OCI-LY1 (cell line): ENCODE measurements at regions not wholly inside any gene's neighbourhood (a gene's known extent, or its start where the extent isn't known, plus 50 kb on each side); places are given as distances from the start of the nearest gene placed in this dataset.

Source experiments
- H2AFZ ChIP-seq: fragments of 200-600 bp; sonication (generic), shearing (Covaris generic); 2 replicates; pipeline ENCODE4 v1.6.0; 2014; ENCODE audit warnings: antibody characterized with exemption, mild to moderate bottlenecking, low read length
- H3F3A ChIP-seq: fragments of 200-600 bp; sonication (generic), shearing (Covaris generic); 2 replicates; pipeline ENCODE4 v1.6.0; 2014; ENCODE audit warnings: mild to moderate bottlenecking, antibody characterized with exemption, low read length, moderate library complexity; ENCODE audit not compliant: insufficient read depth
- H3K27ac ChIP-seq: fragments of 200-600 bp; sonication (generic); 2 replicates; pipeline ENCODE4 v1.5.1; 2014; ENCODE audit warnings: low read length, mixed run types, mild to moderate bottlenecking, low read depth; ENCODE audit not compliant: poor library complexity, severe bottlenecking
- H3K27me3 ChIP-seq: fragments of 200-600 bp; sonication (generic); 2 replicates; pipeline ENCODE4 v1.6.0; 2014; ENCODE audit warnings: antibody characterized with exemption, mild to moderate bottlenecking, low read length, moderate library complexity; ENCODE audit not compliant: insufficient read depth
- H3K36me3 ChIP-seq: fragments of 200-600 bp; sonication (generic); 2 replicates; pipeline ENCODE4 v1.6.1; 2014; ENCODE audit warnings: mild to moderate bottlenecking, antibody characterized with exemption, low read length, moderate library complexity, mixed read lengths; ENCODE audit not compliant: insufficient read depth
- H3K4me1 ChIP-seq: fragments of 200-600 bp; sonication (generic); 2 replicates; pipeline ENCODE4 v1.5.1; 2014; ENCODE audit warnings: mild to moderate bottlenecking, low read length, moderate library complexity; ENCODE audit not compliant: insufficient read depth, severe bottlenecking
- H3K4me2 ChIP-seq: fragments of 200-600 bp; sonication (generic), shearing (Covaris generic); 2 replicates; pipeline ENCODE4 v1.6.1; 2014; ENCODE audit warnings: low read length
- H3K4me3 ChIP-seq: fragments of 200-600 bp; sonication (generic); 2 replicates; pipeline ENCODE4 v1.5.1; 2014; ENCODE audit warnings: low read length, low read depth, mild to moderate bottlenecking, mixed read lengths; ENCODE audit not compliant: poor library complexity, severe bottlenecking
- H3K79me2 ChIP-seq: fragments of 200-600 bp; shearing (Covaris generic); 2 replicates; pipeline ENCODE4 v1.6.1; 2016; ENCODE audit warnings: mixed run types, low read length, mixed read lengths; ENCODE audit not compliant: insufficient read depth
- H3K9ac ChIP-seq: fragments of 200-600 bp; sonication (generic), shearing (Covaris generic); 2 replicates; pipeline ENCODE4 v1.6.1; 2014; ENCODE audit warnings: mild to moderate bottlenecking, low read length, mixed read lengths
- H3K9me2 ChIP-seq: fragments of 200-600 bp; sonication (generic), shearing (Covaris generic); 2 replicates; pipeline ENCODE4 v1.6.1; 2014; ENCODE audit warnings: low read depth, mild to moderate bottlenecking, low read length, mixed read lengths
- H3K9me3 ChIP-seq: fragments of 200-600 bp; shearing (Covaris generic); 2 replicates; pipeline ENCODE4 v1.6.1; 2014; ENCODE audit warnings: low read length, mixed read lengths
- H4K20me1 ChIP-seq: fragments of 200-600 bp; sonication (generic), shearing (Covaris generic); 2 replicates; pipeline ENCODE4 v1.6.0; 2016; ENCODE audit warnings: mild to moderate bottlenecking, low read length; ENCODE audit not compliant: insufficient read depth
- CTCF ChIP-seq: fragments of 200-600 bp; sonication (generic), shearing (Covaris generic); IDR thresholded peaks from 2 replicates; pipeline ENCODE4 v1.5.1; 2017; ENCODE audit warnings: mild to moderate bottlenecking, antibody characterized with exemption, low read length, moderate library complexity, mixed read lengths
- EZH2 ChIP-seq: fragments of 200-600 bp; sonication (generic), shearing (Covaris generic); IDR thresholded peaks from 2 replicates; pipeline ENCODE4 v1.8.0; 2017; ENCODE audit warnings: borderline replicate concordance, mixed run types, mild to moderate bottlenecking, antibody characterized with exemption, low read length, moderate library complexity, mixed read lengths

- H3K27me3 ChIP-seq: no peaks in the 10 kb centered on the region
- no peak for TF ChIP-seq CTCF
- no peak for TF ChIP-seq EZH2
- H3K27ac ChIP-seq: no peak overlapping the region
- H3K79me2 ChIP-seq: no peaks in the 10 kb centered on the region
- H3K9me2 ChIP-seq: no peaks in the 10 kb centered on the region
- no peaks in the 10 kb centered on the region for H3K4me1 ChIP-seq
- H3K9me3 ChIP-seq: no peaks in the 10 kb centered on the region
- H3K36me3 ChIP-seq: no peaks in the 10 kb centered on the region
- no peak overlapping the region for H3K9ac ChIP-seq
- H4K20me1 ChIP-seq: no peaks in the 10 kb centered on the region
- H3F3A ChIP-seq: no peaks in the 10 kb centered on the region
- no peak overlapping the region for H2AFZ ChIP-seq
- no peak overlapping the region for H3K4me3 ChIP-seq
- H3K4me2 ChIP-seq: no peak overlapping the region
Observed at GRCh38 chr2:147345246-147345645, 499.6 kb upstream of the ACVR2A start.

GRCh38 chr2:147342329-147342728 is 502.5 kb upstream of the ACVR2A start:
- Histone ChIP-seq H3K9ac (no peak overlapping the region), H3K27ac (no peak overlapping the region), H3K4me1 (no peaks in the 10 kb centered on the region), H4K20me1 (no peaks in the 10 kb centered on the region), H3K9me3 (no peaks in the 10 kb centered on the region), H3K79me2 (no peaks in the 10 kb centered on the region), H2AFZ (no peak overlapping the region), H3K4me3 (no peak overlapping the region), H3K36me3 (no peaks in the 10 kb centered on the region), H3K9me2 (no peaks in the 10 kb centered on the region), H3K4me2 (no peak overlapping the region), H3K27me3 (no peaks in the 10 kb centered on the region), H3F3A (no peaks in the 10 kb centered on the region)
- no peak for TF ChIP-seq EZH2
- TF ChIP-seq CTCF: no peak

- Histone ChIP-seq H2AFZ (no peak overlapping the region), H3K9ac (no peak overlapping the region), H3K9me2 (no peaks in the 10 kb centered on the region), H3K27ac (no peak overlapping the region), H3K36me3 (no peaks in the 10 kb centered on the region), H3K27me3 (no peaks in the 10 kb centered on the region), H3K79me2 (no peaks in the 10 kb centered on the region), H4K20me1 (no peaks in the 10 kb centered on the region), H3K4me1 (no peaks in the 10 kb centered on the region), H3K4me2 (no peak overlapping the region), H3K9me3 (no peaks in the 10 kb centered on the region), H3K4me3 (no peak overlapping the region), H3F3A (no peaks in the 10 kb centered on the region)
- TF ChIP-seq CTCF: peak; percentile 51
- TF ChIP-seq EZH2: no peak
Observed at GRCh38 chr2:147331790-147332419, 512.9 kb upstream of the ACVR2A start.
